ENCODE measurements at regions not wholly inside any gene's neighbourhood (a gene's known extent, or its start where the extent isn't known, plus 50 kb on each side); places are given as distances from the start of the nearest gene placed in this dataset.
A peak's percentile ranks its signal among the peaks of the same experiment; 100 is the strongest.

DNA sequence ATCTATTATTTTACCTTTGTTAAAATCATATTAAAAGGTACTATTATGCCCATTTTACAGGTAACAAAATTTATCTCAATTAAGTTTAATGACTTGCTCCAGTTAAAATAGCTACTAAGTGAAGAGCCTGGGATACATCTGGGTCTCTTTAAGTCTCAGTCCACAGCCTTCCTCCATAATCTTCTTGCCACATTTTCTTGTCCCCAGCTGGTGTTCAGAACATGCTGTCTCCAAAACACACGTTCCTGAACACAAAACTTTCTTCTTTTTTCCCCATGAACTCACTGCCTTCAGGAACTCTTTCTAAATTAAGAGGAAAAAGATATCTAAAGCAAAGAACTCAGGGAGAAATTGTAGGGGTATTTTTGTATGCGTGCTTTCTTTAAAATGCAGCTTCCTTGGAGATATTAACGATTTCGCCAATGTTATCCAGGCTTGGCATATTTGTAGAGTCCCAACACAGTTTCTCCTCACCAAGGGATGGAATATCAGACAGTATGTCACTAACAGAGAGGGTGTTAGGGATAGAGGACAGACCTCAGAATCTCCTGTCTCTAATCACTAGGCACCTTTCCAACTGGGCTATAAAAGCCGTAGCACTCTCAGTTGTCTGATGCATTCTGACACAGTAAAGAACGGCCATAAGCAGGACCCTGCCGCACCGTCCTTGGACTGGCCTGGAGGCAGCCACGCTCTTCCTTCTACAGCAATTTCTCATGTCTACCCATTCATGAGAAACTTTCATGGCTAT is 232.8 kb upstream of the BLID start:
- no peak for DNase-seq

DNA sequence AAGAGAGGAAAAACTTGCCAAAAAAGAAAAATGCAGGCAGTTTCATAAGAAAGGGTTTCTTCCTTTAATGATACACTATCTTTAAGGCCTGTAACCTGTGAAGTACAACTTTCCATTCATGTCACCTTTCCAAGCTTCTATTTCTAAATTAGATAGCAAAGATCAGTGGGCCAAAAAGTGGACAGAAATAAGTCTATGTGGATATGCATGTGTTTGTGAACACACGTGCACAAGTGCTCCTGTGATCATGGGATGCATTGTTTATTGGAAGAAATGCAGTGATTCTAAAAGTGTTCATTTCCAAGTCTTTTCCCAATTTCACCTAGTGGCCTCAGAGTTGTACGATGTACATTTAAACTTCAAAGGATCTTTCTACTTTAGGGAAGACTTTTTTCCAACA is 230.0 kb upstream of the BLID start:
- no peak for DNase-seq

DNA sequence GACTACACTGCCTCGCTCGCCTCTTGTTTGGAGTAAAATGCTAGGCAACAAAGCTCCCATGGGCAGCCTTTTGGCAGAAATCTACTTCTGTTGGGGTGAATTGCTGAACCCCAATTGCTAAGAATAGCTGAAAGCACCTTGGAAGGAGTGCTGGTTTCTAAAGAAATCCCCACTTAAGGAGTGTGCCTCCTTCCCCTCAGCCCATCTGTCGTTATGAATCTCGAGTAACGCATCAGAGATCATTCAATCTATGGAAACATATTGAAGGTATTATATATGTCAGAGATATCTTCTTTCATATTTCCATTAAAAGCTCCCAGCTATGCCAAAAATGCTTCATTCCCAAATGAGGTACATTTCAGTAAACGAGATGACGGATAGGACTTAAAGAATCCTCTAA is 229.6 kb upstream of the BLID start:
- peak; percentile 78 to 93 (median 85) for DNase-seq

DNA sequence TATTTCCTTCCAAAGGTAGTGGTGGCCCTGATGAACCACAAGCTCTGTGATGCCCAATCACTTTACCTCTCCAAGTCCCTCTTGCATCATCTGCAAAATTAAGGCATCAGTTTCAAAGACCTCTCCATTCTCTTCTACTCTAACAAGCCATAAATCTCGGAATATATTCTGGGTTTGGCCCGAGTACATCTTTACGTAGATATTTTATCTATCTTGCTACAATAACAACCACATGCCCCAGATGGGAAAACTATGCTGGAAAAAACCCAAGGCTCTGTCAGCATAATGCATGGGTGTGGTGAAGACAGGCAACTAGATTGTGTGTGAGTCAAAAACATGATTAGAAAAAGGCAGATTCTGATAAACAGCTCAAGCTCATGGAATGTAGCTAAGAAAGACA is 228.2 kb upstream of the BLID start:
- peak in 2 of 3 donors; percentile 87 to 98 for DNase-seq

DNA sequence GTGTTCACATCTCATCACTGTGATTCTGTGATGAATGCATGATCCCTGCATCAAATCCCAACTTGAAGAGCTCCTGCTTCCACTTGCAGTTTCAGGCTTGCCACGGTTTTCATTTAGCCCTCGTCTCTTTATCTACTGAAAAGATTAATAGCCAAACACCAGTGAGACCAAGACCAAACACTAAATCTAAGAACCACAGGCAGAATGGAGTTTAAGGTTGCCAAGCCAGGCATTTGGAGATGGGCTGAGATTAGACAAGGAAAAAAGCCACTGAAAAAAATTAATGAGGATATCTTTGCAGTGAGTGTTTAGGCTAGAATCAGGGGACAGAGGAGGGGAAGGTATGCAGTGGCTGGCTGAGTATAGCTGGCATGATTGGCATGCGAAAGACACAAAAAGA is 227.2 kb upstream of the BLID start:
- peak in 1 of 3 donors; percentile 81 for DNase-seq

DNA sequence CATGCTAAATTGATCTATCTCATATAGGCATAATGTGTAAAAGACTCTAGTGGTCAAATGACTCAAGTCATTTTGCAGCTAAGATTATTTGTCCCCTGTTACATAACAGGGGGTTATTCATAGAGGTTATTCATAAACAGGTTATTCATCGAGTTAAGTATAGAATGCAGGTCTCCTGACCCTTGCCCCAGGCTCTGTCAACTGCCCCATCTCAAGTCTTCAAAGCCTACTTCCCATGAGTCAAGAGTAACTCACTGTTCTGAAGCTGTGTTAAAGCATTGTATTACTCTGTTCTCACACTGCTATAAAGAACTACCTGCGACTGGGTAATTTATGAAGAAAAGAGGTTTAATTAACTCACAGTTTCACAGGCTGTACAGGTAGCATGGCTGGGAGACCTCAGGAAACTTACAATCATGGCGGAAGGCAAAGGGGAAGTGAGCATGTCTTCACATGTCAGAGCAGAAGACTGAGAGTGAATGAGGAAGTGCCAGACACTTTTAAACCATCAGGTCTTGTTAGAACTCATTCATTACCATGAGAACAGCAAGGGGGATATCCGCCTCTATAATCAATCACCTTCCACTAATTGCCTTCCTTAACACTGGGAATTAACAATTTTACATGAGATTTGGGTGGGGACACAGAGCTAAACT is 226.2 kb upstream of the BLID start:
- DNase-seq, result no peak

DNA sequence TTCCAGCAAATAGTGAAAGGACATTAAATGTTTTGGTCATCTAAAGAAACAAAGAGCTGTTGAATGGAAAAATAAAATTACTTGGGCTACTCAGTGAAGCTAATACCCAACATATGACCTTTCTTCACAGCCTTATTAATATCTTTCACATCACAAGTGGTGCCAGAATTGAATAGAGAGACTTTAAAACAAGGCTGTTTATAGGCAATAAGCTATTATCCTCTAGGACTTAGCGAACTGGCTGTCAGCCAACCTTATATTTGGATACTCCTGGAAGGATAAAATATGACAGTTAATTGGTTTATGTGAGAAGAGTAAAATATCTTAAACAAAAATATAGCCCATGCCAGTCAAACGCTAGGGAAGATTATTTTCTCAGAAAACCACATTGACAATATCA is 225.5 kb upstream of the BLID start:
- peak in 2 of 3 donors; percentile 30 to 66 for DNase-seq

DNA sequence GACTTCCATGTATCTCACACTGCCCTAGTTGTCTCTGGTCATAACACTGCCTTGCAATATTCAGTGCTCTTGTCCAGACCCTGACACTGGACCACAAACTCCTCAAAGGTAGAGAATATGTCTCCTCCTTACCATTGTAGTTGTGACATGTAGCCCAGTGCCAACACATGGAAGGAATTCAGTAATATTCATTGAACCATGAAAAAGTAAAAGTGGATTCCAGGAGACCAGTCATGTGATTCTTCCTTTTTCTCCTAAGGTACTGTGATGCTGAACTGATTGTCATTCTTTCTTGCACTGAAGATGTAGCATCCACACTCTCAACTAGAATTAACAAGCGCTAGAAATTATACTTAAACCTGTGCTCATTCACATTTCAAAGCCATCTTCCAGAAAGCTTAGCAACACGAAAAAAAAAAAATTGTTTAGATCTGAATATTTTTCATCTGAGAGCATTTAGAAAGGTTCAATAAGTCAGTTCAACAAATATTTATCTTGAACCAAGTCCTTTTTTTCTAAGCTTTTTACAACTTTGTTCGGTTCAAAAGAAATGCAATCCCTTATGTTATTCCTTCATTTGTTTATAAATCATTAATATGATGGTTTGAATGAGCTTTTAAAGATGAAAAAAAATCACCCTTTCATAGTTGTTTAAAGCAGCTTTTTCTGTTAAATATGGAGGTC is 224.7 kb upstream of the BLID start:
- no peak for DNase-seq

DNA sequence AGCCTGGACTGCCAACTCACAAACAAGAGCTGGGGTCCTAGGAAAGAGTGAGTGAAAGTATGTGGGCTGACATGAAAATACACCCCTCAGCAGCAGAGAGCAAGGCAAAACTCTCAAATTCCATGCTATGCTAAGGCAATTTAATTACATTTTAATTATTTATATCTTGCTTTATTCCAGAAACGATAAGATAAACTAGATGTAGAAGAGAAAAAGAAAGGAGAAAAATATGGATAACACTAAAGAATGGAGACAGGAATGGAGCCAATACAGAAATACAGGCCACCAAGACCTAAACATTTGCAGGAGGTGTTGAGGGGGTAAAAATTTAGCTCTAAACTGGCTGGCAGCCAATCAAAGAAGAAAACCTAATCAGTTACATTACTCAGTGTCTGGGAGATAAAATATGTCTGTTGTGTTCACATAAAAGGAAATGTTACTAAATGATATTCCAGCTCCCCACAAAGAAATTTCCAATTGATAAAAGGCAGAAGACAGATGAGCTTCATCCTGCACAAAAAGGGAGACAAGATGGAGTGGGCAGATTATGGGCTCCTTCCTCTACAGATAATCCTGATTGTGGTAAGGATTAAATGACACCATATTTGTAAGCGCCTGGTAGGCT is 223.5 kb upstream of the BLID start:
- no peak for DNase-seq

DNA sequence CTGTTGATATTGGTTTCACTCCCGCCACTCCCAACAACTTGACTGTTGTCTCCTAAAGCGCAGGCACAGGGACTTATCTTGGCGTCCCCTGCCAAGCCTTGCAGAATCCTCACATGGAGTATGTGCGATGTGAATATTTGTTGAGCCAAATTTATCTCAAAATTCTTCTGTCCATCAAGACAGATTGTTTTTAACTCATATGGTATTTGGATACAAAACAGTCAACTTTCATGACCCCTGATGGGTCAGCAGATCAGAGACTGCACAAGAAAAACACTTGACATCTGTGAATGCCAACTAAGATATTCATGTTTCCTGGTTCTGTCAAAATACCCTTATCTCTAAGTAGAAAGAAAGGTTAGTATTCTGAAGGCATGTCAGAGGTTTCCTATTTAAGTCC is 221.7 kb upstream of the BLID start:
- no peak for DNase-seq

DNA sequence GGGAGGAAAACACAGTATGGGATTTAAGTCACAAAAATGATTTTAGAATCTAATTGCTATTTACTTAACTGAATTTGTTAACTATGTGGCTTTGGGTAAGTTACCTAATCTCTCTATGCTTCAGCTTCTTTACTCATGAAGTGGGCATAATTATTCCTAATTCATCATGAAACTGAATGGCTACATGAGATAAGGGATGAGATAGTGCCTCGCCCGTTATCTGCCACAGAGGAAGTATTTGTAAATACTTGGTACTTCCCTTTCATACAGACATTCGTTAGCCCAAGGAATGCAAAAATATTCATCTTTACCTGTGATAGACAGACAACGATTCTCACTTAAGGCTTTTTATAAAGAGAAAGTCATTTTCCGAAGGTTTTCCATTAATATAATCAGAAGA is 221.2 kb upstream of the BLID start:
- no peak for DNase-seq

DNA sequence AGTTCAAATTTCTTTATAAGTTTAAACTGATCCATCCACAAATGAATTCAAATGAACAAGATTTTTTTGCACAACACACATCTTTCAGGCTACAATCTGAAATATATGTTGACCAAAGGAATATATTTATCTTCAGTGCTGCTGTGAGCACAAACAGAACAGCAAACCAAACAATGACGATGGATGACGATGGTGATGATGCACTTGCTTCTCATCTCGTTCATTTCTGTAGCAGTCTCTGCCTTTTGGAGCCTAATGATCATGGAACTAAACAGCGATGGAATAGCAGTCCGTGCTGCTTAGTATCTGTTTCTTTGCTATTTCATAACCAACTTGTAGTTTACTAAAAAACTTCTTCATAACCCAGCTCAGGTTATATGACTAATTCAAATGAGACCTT is 220.7 kb upstream of the BLID start:
- DNase-seq, result no peak

DNA sequence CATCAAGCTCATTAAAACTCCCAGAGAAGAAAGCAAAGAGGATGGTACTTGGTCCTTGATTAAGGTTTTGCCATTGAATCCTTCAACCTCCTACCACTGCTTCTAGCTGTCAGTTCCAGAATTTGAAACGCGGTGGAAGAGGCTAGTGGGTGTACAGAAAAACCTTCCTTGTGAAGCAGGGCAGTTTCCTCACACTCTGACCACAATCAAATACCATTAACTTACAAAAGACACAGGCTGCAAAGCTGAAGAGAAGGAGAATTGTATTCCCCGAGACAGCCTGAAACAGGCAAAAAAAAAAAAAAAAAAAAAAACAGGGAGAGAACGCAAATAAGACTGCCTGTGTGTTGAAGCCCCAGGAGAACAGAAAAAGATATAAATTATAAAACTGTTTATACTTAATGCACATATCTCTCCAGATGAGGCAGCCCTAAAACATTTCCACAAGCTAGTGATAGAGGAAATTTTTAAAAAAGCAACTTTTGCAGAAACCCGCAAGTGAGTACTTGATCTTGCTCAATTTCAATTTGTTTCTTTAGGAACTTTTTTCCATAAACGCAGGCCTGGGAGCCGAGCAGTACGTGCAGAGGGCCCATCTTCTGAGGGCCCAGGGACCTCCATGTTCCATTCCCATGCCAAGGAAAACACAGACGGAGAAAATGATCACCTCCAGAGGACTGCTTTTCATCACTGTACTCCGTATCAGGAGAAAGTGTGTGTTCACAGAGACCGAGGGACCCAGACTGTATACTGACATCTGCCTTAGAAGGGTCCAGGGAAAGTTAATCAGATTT is 218.7 kb upstream of the BLID start:
- DNase-seq, result peak in 1 of 3 donors; percentile 68

DNA sequence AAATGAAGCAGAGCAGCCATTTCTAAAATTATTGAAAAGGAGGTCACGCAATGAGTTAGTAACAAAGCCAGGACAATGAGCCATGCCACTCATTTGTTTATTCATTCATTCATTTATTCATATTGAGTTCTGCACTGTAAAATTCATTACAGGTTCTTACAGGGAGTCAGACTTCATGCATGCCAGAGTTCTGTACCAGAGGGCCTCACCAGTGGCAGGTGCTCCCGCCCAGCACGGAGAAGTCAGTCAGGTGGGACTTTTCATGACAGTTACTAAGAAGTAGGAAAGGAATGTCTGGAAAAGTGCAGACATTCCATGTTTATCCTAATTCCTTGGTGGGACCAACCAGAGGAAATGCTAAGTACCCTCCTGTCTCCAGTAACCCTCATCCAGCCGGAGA is 217.5 kb upstream of the BLID start:
- DNase-seq, result no peak

DNA sequence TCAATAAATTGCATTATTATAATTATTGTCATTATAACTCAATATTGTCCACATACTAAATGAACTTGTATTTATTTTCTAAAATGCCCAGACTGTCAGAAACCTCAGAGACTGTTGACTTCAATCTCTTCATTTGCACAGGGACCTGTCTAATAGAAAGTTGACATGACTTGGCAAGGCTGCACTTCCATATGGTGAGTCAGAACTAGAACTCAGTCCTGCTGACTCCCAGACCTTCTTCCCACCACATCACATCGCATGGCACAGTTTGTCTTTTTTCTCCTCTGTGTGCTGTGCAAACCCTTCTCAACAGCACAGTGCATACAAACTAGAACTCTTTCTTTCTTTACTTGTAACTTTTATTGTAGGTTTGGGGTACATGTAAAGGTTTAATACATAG is 215.1 kb upstream of the BLID start:
- DNase-seq, result no peak

DNA sequence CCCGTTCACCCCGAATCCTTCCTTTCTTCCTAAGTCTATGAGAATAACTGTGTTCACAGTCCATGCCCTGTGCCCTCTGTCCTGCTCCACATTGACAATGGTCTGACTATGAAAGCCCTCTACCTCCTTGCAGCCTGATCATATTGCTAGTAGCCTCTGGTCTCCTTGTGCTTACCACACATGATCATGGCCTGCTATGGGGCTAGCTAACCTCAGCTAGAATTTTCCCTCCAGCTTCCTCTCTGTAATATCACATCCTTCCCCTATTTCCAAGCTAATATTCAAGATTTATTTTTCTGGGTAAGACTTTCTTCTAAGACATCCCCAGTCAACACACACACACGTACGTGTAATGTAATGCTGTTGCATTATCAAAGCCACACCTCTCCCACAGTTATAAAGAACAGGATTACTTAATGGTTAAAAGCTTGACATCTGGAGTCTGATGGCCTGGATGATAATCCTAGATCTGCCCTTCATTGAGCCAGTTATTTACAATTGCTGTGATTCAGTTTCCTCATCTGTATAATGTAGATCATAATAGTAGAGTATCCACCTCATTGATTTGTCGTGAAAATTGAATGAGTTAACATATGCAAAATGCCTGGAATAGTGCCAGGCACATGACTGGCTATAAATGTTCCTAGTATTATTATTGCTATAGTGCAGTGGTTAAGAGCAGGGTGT is 214.4 kb upstream of the BLID start:
- no peak for DNase-seq

DNA sequence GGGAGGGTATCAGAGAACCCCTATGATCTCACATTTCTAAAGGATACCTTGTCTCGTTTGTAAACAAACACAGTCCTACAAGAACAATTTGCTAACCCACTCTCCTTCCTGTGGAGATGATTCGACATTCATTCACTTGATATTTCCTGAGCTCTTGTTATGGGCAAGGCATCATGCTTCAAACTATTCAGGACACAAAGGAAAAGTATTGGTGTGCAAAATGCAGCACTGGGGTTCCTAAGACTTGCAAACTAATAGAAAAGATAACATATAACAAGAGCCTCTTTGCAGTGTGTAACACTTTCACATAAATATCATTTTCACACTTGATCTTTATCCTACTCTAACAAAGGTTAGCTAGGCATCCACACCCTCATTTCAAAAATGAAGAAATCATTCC is 211.5 kb upstream of the BLID start:
- DNase-seq, result no peak

DNA sequence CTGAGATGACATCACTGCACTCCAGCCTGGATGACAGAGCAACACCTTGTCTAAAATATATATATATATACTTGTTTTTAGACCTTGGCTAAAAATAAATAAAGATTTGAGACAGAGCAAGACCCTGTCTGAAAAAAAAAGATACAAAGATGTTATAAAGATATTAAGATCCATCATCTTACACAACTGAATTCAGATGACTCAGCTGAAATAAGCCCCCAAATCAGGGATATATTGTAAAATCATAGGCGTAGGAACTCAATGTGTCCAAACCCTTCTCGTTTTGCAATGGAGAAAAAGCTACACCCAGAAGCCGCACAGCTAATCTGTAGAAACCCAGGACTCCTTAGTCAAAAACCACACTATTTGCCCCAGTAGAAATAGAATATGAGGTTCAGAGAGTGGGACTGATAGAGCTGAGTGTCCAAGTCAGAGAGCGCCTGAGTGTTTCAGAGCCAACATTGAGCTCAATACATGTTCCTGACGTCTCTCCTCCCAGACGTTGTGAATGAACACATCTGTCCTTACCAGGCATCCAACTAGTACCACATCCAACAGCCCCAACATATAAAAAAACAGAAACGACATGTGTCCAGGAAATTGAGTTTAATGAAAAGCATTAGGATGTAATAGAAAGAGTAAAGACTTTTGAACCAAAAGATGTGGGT is 207.9 kb upstream of the BLID start:
- no peak for DNase-seq

DNA sequence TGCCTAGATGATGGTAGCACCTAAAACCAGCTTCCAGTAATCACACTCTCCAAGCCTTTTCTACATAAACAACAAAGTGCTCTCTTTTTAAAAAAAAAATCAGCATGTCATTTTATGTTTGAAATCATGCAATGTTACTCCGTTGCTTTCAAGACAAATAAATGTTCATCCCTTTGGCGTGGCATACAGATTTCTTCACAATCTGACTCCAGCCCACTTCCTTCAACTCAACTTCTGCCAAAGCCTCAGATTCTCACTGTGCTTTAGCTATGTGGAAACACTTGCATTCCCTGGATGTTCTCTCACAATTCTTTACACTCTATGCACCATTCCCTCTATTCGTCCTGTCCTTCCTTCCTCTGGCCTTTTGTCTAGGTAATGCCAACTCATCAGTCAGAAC is 206.3 kb upstream of the BLID start:
- DNase-seq, result no peak

DNA sequence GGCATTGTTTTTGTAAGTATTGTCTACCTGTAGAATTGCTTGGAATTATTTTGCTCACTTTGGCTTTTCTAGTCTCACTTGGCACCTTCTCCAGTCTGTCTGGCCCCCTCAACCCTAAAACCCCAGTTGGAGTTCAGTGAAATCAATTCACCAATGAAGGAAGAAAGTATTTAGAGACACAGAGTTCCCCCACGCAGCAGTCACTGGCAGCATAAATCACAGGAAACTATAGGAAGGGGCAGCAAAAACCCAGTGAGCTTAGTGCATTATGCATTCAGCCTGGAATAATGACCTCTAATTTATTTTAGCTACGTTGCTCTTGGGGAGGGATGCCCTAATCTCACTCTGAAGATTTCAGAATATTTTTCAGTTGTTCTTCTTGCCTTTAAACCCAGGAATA is 204.7 kb upstream of the BLID start:
- DNase-seq, result no peak
